DOHH2 (cell line): ENCODE measurements at regions not wholly inside any gene's neighbourhood (a gene's known extent, or its start where the extent isn't known, plus 50 kb on each side); places are given as distances from the start of the nearest gene placed in this dataset.

Source experiments
- H3F3A ChIP-seq: fragments of 200-600 bp; sonication (generic), shearing (Covaris generic); 2 replicates; pipeline ENCODE4 v1.6.0; 2016; ENCODE audit warnings: antibody characterized with exemption, mild to moderate bottlenecking; ENCODE audit not compliant: control insufficient read depth, insufficient read depth
- H3K27ac ChIP-seq: fragments of 200-600 bp; sonication (generic); 2 replicates; pipeline ENCODE4 v1.5.1; 2014; ENCODE audit warnings: low read depth, mild to moderate bottlenecking, low read length, moderate library complexity
- H3K27me3 ChIP-seq: fragments of 200-600 bp; sonication (generic); 2 replicates; pipeline ENCODE4 v1.6.1; 2014; ENCODE audit warnings: mild to moderate bottlenecking, low read length, mixed read lengths; ENCODE audit not compliant: control insufficient read depth
- H3K36me3 ChIP-seq: fragments of 200-600 bp; sonication (generic); 2 replicates; pipeline ENCODE4 v1.6.1; 2014; ENCODE audit warnings: mild to moderate bottlenecking, low read length, moderate library complexity, mixed read lengths; ENCODE audit not compliant: control insufficient read depth
- H3K4me1 ChIP-seq: fragments of 200-600 bp; sonication (generic); 2 replicates; pipeline ENCODE4 v1.6.1; 2014; ENCODE audit warnings: mild to moderate bottlenecking, low read length, mixed read lengths; ENCODE audit not compliant: control insufficient read depth
- H3K4me2 ChIP-seq: fragments of 200-600 bp; sonication (generic); 2 replicates; pipeline ENCODE4 v1.6.0; 2014; ENCODE audit warnings: mild to moderate bottlenecking, low read length, moderate library complexity
- H3K4me3 ChIP-seq: fragments of 200-600 bp; sonication (generic); 2 replicates; pipeline ENCODE4 v1.5.1; 2014; ENCODE audit warnings: mild to moderate bottlenecking, low read length, mixed read lengths
- H3K79me2 ChIP-seq: fragments of 200-600 bp; sonication (generic); 2 replicates; pipeline ENCODE4 v1.6.1; 2014; ENCODE audit warnings: mild to moderate bottlenecking, low read length, mixed read lengths; ENCODE audit not compliant: control insufficient read depth
- H3K9me2 ChIP-seq: fragments of 200-600 bp; sonication (generic); replicated peaks from 2 replicates; pipeline ENCODE4 v1.6.1; 2014; ENCODE audit warnings: mild to moderate bottlenecking, low read length, mixed read lengths; ENCODE audit not compliant: control insufficient read depth
- H3K9me3 ChIP-seq: fragments of 200-600 bp; sonication (generic); 2 replicates; pipeline ENCODE4 v1.6.1; 2014; ENCODE audit warnings: antibody characterized with exemption, low read length, mixed read lengths; ENCODE audit not compliant: control insufficient read depth, insufficient read depth
- H4K20me1 ChIP-seq: fragments of 200-600 bp; sonication (generic); 2 replicates; pipeline ENCODE4 v1.6.0; 2014; ENCODE audit warnings: low read depth, mild to moderate bottlenecking, antibody characterized with exemption, low read length, moderate library complexity; ENCODE audit not compliant: control insufficient read depth, insufficient read depth
- CTCF ChIP-seq: fragments of 200-600 bp; sonication (generic); IDR thresholded peaks from one replicate; pipeline ENCODE4 v1.5.1; 2014; ENCODE audit warnings: antibody characterized with exemption, mild to moderate bottlenecking, low read depth, low read length; ENCODE audit not compliant: poor library complexity, severe bottlenecking
- EZH2phosphoT487 ChIP-seq: fragments of 200-600 bp; sonication (generic); IDR thresholded peaks from 2 replicates; pipeline ENCODE4 v1.6.1; 2017; ENCODE audit warnings: borderline replicate concordance, mild to moderate bottlenecking, antibody characterized with exemption, low read length, moderate library complexity, mixed read lengths

GRCh38 chr10:118110750-118111149 lies 64.0 kb upstream of the RAB11FIP2 start:
- no peak overlapping the region for H3K4me3 ChIP-seq
- no peaks in the 10 kb centered on the region for H3K9me3 ChIP-seq
- H3K4me2 ChIP-seq: no peak overlapping the region
- peaks cover 5% of the 10 kb centered on the region; the same call in 1 of the 2 replicates for H3K27me3 ChIP-seq
- no peaks in the 10 kb centered on the region for H4K20me1 ChIP-seq
- H3F3A ChIP-seq: no peaks in the 10 kb centered on the region
- H3K4me1 ChIP-seq: no peaks in the 10 kb centered on the region
- H3K27ac ChIP-seq: no peak overlapping the region
- no peak for TF ChIP-seq CTCF
- no peak for TF ChIP-seq EZH2phosphoT487
- H3K9me2 ChIP-seq: no peaks in the 10 kb centered on the region
- H3K79me2 ChIP-seq: no peaks in the 10 kb centered on the region
- no peaks in the 10 kb centered on the region for H3K36me3 ChIP-seq

GRCh38 chr10:118108194-118109026 lies 61.7 kb upstream of the RAB11FIP2 start:
- no peaks in the 10 kb centered on the region for H3F3A ChIP-seq
- no peak overlapping the region for H3K4me2 ChIP-seq
- H3K79me2 ChIP-seq: no peaks in the 10 kb centered on the region
- H3K4me1 ChIP-seq: no peaks in the 10 kb centered on the region
- no peaks in the 10 kb centered on the region for H4K20me1 ChIP-seq
- H3K9me3 ChIP-seq: no peaks in the 10 kb centered on the region
- peaks cover 5% of the 10 kb centered on the region; the same call in 1 of the 2 replicates for H3K27me3 ChIP-seq
- H3K27ac ChIP-seq: no peak overlapping the region
- no peaks in the 10 kb centered on the region for H3K36me3 ChIP-seq
- H3K9me2 ChIP-seq: no peaks in the 10 kb centered on the region
- TF ChIP-seq EZH2phosphoT487: no peak
- TF ChIP-seq CTCF: no peak
- no peak overlapping the region for H3K4me3 ChIP-seq

DNA sequence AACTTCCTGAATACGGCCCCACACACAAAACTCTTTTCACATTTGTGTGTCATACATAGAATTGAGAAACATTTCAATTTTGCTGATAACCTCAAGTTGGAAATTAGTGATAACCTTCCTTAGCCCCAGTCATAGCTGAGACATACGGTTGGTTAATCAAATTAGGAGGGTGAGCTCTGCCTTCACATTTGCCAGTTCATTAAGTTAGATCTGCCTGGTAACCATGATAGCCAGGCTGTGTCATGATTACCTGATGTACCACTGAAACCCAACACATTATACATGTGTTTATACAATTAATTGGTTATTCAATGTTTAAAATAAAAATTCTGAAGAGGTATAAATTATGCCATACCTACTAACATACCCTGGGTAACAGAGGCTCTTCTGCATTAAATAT lies 60.8 kb upstream of the RAB11FIP2 start:
- H3K9me3 ChIP-seq: no peaks in the 10 kb centered on the region
- no peak overlapping the region for H3K4me2 ChIP-seq
- no peaks in the 10 kb centered on the region for H3K79me2 ChIP-seq
- H3K27ac ChIP-seq: no peak overlapping the region
- no peaks in the 10 kb centered on the region for H3K9me2 ChIP-seq
- no peaks in the 10 kb centered on the region for H3F3A ChIP-seq
- H4K20me1 ChIP-seq: no peaks in the 10 kb centered on the region
- no peaks in the 10 kb centered on the region for H3K36me3 ChIP-seq
- no peaks in the 10 kb centered on the region for H3K4me1 ChIP-seq
- TF ChIP-seq CTCF (no peak), EZH2phosphoT487 (no peak)
- H3K4me3 ChIP-seq: no peak overlapping the region
- H3K27me3 ChIP-seq: peaks cover 6% of the 10 kb centered on the region
